NCI-H187 (cell line): ENCODE measurements at regions not wholly inside any gene's neighbourhood (a gene's known extent, or its start where the extent isn't known, plus 50 kb on each side); places are given as distances from the start of the nearest gene placed in this dataset.
"Not testable (repeated sequence)": the region's sequence is repeated elsewhere in the genome, so short reads cannot be mapped to it uniquely, and the experiment has no call there.

Experiments used
- DNase-seq, 2 experiments: peaks; one replicate each; lab custom pipeline; 2025; lab: John Stamatoyannopoulos, UW

- DNase-seq, result no peak
Measured at GRCh38 chr2:238600506-238601432, 174.0 kb downstream of the ASB1 start.

GRCh38 chr2:238601433-238602222 is 174.9 kb downstream of the ASB1 start:
- DNase-seq, result no peak

- DNase-seq, result no peak
Measured at GRCh38 chr2:238602223-238602960, 175.7 kb downstream of the ASB1 start.

DNA sequence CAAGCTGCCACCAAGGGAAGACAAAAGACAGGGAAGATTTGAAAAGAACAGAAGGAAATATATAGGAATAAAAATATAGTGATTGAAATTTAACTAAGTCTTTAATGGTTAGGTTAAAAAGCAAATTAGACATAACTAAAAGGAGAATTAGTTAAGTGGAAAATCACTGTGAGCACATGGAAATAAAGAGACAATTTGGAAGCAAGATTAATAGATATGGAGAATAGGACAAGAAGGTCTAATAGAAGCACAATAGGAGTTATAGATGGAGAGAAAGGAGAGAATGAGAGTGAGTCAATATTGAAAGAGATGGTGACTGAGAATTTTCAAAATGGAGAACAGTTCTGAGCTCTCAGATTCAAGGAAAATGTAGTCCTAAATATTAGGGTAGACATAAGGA is 176.9 kb downstream of the ASB1 start:
- DNase-seq, result no peak

DNA sequence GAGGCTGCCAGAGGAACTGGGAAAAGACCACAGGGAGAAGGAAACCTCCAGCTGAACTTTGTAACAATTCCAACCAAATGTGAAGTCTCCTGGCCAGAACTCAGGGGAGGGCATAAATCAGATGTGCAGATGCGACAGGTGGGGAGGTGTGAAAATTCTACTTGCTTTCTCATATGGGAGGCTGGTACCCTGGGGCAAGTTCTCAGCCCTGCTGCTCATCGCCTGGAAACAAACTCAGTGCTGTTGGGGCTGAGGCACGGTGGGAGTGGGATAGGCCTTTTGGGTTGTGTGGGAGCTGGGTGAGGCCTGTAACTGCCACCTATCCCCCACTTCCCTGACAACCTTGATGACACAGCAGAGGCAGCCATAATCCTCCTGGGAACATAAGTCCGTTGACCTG is 179.6 kb downstream of the ASB1 start:
- no peak for DNase-seq

DNA sequence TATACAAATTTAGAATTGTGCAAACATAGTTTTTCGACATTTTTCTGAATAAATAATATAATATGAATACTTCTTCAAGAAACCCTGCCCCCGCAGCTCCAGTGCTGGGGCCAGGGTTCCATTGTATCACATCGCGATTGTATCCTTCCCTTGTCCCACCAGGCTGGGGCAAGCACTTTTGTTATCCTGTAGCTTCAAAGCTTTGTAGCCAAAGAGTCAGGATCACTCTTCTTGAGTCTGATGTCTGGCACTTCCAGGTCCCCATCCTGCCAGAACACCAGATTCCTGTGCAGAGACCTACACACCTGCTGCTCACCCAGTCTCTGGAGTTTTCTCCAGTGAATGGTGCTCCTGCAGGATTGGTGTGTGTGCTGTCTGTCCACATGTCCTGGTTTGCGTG is 186.9 kb downstream of the ASB1 start:
- DNase-seq, result no peak

DNA sequence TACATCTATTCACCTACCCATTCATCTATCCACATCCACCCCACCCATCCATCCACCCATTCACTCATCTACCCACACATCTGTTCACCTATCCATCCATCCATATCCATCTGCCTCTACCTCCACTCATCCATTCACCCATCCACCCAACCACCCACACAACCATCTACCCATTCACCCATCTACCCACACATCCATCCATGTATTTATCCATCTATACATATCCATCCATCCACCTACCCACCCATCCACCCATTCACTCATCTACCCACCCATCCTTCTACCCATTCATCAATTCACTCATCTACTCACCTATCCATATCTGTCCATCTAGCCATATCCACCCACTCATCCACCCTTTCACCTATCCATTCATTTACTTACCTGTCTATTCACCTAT is 187.6 kb downstream of the ASB1 start:
- DNase-seq, result no peak

DNA sequence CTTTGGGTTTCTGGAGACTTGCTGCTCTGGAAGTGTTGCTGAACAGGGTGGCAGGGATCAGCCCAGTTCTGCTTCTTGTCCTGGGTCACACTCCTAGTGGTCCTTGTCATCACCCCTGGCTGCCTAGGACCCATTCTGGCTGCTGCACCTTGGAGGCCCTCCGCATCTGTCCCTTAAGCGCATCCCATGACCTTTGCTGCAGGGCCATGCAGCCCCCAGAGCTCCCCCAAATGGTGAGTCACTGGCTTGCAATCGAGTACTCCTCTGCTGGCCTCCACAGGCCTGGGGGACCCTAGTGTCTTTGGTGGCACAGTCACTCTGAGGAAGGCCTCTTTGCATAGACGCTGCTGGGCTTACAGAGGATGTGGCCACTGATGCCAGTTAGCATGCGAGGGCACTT is 188.5 kb downstream of the ASB1 start:
- DNase-seq, result no peak

- DNase-seq, result no peak
Measured at GRCh38 chr2:238616681-238617080, 190.0 kb downstream of the ASB1 start.

DNA sequence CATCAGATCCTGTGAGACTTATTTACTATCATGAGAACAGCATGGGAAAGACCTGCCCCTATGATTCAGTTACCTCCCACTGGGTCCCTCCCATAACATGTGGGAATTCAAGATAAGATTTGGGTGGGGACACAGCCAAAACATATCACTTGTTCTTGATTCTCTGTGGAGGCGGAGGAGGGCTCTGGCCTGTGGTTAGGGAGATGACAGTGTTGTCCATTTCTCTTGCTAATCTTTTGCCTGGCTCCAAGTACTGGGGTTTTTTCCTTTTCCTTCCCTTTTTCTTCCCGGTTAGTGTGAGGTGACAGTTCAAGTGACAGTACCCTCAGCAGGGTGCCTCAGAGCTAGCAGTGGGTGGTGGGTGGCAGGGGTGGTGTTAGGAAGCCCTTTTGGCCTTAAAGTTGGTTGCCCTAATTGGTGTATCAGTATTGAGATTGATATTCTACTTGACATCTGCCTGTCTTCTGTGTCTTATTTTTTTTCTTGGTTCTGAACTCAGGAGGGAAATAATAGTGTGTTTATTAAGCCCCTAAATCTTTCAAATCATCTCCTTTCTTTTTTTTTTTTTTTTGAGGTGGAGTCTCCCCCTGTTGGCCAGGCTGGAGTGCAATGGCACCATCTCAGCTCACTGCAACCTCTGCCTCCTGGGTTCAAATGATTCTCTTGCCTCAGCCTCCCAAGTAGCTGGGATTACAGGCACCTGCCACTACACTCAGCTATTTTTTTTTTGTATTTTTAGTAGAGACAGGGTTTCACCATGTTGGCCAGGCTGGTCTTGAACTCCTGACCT is 192.0 kb downstream of the ASB1 start:
- DNase-seq, result not testable (repeated sequence)

DNA sequence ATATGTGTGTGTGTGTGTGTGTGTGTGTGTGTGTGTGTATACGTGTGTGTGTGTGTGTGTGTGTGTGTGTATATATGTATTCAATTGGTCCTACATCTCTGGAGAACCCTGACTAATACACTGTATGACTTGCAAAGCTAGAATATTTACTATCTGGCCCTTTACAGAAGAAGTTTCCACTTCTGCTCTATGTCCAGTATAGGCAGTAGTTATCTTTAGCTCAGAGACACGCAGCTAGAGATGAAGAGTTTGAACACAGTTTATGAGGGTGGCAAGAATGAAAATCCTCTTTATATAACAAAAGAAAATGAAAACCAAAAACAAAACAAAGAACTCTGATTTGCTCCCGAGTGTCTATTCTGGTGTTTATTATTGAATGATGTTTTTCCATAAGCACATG is 201.2 kb downstream of the ASB1 start:
- DNase-seq, result no peak

- DNase-seq, result no peak
Measured at GRCh38 chr2:238629064-238629463, 202.3 kb downstream of the ASB1 start.

- DNase-seq, result no peak
Measured at GRCh38 chr2:238631491-238632180, 204.9 kb downstream of the ASB1 start.

DNA sequence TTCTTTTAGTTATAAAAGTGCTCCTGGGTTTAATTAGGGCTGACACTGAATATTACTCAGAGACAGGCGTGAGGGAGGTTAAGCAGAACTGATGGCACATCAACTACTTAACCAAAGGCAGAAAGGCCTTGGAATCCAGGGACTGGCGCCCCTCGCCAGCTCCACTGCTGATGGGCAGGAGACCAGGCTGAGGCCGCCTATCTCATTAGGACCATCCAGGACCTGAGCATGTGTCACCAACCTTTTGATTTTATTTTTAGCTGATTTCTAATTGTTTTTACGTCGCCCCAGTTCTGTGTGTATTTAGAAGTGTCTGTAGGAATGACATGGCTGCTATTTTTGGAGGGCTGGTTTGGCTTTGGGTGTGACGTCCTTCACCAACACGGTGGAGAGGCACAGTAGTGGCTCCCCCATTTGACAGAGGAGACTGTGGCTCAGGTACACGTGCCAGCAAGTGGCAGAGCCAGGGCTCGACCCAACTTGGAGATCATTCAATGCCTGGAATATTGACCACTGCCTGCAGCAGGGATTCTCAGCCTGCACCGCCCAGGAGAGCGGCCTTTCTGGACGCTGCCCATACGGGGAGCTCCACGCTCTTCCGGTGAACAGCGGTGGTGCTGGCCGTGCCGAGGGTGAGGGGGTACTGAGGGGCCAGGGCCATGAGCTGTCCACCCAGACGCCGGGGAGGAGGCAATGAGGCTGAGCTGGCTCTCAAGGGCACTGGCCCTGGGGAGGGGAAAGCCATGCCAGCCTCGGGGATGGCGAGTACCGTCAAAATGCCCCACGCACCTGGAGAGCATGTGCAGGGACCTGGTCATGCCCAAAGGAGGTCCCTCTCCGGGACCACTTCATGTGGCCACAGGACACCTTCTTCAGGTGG is 205.7 kb downstream of the ASB1 start:
- DNase-seq, result no peak

DNA sequence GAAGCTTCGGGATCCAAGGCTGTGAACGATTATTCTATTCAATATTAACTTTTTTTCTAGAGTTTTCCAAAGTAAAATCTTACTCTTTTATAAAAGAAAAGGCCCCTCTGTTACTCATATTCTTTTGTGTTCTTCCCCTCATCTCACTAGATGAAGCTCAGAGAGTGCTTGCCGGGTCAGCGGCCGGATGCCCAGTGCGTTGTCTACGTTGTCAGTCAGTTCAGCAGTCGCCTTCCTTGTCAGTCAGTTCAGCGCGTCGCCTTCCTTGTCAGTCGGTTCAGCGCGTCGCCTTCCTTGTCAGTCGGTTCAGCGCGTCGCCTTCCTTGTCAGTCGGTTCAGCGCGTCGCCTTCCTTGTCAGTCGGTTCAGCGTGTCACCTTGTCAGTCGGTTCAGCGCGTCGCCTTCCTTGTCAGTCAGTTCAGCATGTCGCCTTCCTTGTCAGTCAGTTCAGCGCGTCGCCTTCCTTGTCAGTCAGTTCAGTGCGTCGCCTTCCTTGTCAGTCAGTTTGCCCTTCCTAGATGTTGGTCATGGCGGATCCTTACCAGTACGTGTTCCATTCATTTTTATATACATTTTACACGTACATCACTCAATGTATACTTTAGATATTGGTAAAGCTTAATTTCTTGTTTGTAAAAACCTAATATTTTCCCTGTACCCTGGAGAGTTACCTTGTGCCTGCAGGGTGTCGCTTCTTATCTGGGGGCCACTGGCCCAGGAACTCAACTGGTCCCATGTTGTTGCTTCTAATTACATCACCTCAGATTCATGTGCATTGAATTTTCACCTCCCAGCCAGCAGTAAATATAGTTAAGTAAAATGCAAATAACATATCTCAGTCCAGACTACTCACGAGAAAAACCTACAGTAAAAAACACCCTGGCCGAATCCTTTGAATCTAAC is 206.9 kb downstream of the ASB1 start:
- DNase-seq, result no peak

DNA sequence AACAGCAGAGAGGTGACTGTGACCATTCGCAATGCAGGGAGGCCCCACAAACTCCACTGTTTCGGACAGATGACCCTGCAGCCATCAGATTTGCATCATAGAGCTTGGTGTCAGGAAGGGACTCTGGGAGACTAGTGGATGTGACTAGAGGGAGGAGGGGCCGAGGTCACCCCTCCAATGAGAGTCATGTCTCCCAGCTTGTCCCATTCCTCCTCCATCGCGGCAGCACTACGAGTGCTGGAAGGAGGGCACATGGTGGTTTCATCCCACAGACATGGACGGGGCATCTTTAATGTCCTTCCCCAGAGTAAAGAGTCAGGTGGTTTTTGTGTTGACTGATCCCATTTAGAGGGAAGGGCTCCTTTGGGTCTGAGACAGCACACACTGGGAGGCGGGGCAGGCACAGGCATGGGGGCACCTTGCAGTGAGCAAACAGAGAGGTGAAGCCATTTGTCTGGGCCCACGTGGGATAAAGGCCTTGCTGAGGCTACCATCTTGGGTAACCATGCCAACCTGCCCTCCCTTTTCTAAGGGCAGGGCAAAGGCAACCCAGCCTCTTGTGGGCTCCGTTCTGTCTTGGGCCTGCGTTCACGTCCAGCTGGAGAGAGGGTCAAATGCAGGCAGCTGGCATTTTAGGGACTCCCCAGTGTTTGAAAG is 208.1 kb downstream of the ASB1 start:
- no peak for DNase-seq

GRCh38 chr2:238635647-238636051 is 208.9 kb downstream of the ASB1 start:
- DNase-seq, result no peak

DNA sequence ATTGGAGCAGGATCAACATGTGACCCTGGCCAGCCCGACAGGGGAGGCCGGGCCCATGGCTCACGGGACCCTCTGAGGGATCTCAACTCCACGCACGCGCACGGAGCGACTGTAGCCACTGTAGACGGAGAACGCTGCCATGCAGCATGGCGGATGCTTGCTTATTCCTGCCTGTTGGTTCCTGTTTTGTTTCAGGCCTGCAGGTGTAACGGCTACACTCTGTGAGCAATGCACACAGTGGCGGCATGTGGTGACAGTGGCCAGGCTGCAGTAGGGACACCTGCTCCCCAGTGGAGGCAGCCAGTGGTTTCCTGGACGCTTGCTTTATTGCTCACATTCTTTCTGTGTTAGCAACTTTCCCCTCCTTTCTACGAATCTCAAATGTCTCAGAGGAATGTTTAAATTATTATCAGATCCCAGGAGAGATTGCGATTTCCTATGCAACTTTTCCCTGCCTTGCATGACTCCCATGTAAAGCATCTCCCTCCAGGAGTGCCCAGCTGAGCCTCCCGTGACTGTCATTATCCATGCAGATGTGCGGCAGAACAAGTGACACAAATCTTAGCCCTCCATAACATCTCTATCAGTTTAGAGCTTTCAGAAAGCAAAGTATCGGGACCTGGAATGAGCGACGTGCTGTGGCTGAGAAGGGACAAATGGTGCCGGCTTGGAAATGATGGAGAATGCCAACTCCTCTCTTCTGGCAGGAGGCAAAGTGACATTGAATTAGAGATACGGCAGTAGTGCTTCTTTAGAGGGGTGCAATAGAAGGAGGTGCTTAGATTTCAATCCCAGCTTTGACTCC is 209.7 kb downstream of the ASB1 start:
- no peak for DNase-seq
